SK-N-SH treated with all-trans-retinoic acid at 6 μM for 48 hours (cell line): ENCODE measurements at regions not wholly inside any gene's neighbourhood (a gene's known extent, or its start where the extent isn't known, plus 50 kb on each side); places are given as distances from the start of the nearest gene placed in this dataset.

Experiments used
- ARNTL ChIP-seq: fragments of 450-650 bp; formaldehyde crosslinking; IDR thresholded peaks from 2 replicates; pipeline ENCODE4 v1.5.0; 2020; ENCODE audit warnings: low read depth, mild to moderate bottlenecking, moderate library complexity, borderline replicate concordance
- BACH2 ChIP-seq: fragments of 250-450 bp; sonication (Bioruptor Pico); IDR thresholded peaks from 2 replicates; pipeline ENCODE4 v1.9.0; 2021; ENCODE audit warnings: mild to moderate bottlenecking, borderline replicate concordance
- GLIS3 ChIP-seq: fragments of 250-450 bp; sonication (Bioruptor Pico); IDR thresholded peaks from 2 replicates; pipeline ENCODE4 v1.5.0; 2020; ENCODE audit warnings: mild to moderate bottlenecking, moderate library complexity
- RARB ChIP-seq: fragments of 250-450 bp; sonication (Bioruptor Pico); IDR thresholded peaks from 2 replicates; pipeline ENCODE4 v1.8.0; 2021; ENCODE audit warnings: mild to moderate bottlenecking, moderate library complexity
- TCF4 ChIP-seq: fragments of 250-450 bp; sonication (Bioruptor Pico); IDR thresholded peaks from 2 replicates; pipeline ENCODE4 v1.8.0; 2021; ENCODE audit warnings: mild to moderate bottlenecking, moderate library complexity, borderline replicate concordance
- TOX ChIP-seq: fragments of 250-450 bp; sonication (Bioruptor Pico); IDR thresholded peaks from 2 replicates; pipeline ENCODE4 v1.8.0; 2021; ENCODE audit warnings: mild to moderate bottlenecking, moderate library complexity, borderline replicate concordance
- ZC3H10 ChIP-seq: fragments of 250-450 bp; sonication (Bioruptor Pico); IDR thresholded peaks from 2 replicates; pipeline ENCODE4 v1.5.1; 2021; ENCODE audit warnings: mild to moderate bottlenecking, moderate library complexity
- ZFP3 ChIP-seq: fragments of 250-450 bp; sonication (Bioruptor Pico); IDR thresholded peaks from 2 replicates; pipeline ENCODE4 v1.5.0; 2020; ENCODE audit warnings: mild to moderate bottlenecking, moderate library complexity
- ZFP30 ChIP-seq: fragments of 450-650 bp; formaldehyde crosslinking; IDR thresholded peaks from 2 replicates; pipeline ENCODE4 v1.5.0; 2022; ENCODE audit warnings: mild to moderate bottlenecking, moderate library complexity
- ZNF565 ChIP-seq: fragments of 450-650 bp; formaldehyde crosslinking; conservative IDR thresholded peaks from 2 replicates; pipeline ENCODE4 v1.5.0; 2020; ENCODE audit warnings: low read depth, mild to moderate bottlenecking, moderate library complexity
- TF ChIP-seq, protein P1 (sequence below): fragments of 250-450 bp; sonication (Bioruptor Pico); IDR thresholded peaks from 2 replicates; pipeline ENCODE4 v1.8.0; 2020; ENCODE audit warnings: mild to moderate bottlenecking, moderate library complexity, borderline replicate concordance
- TF ChIP-seq, protein P2 (sequence below): fragments of 250-450 bp; sonication (Bioruptor Pico); IDR thresholded peaks from 2 replicates; pipeline ENCODE4 v1.5.0; 2020; ENCODE audit warnings: mild to moderate bottlenecking, moderate library complexity
- TF ChIP-seq, protein P3 (sequence below): fragments of 250-450 bp; sonication (Bioruptor Pico); IDR thresholded peaks from 2 replicates; pipeline ENCODE4 v1.5.1; 2020; ENCODE audit warnings: low read depth, mild to moderate bottlenecking, moderate library complexity
- TF ChIP-seq, protein P4 (sequence below): fragments of 250-450 bp; sonication (Bioruptor Pico); IDR thresholded peaks from 2 replicates; pipeline ENCODE4 v1.8.0; 2021; ENCODE audit warnings: low read depth, mild to moderate bottlenecking, moderate library complexity, borderline replicate concordance

DNA sequence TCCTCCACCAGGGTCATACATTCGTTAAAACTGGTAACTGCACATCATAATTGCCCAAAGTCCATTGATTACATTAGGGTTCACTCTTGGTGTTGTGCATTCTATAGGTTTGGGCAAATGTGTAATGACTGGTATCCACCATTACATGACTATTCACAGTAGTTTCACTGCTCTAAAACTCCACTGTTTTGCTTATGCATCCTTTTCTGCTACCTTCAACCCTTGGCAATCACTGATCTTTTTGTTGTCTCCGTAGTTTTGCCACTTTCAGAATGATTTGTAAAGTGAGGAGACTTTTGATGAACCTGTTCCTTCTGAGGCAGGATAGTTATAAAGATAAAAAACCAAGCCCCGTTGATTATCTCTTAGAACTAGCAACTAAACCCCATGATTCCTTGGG, 187.3 kb upstream of the MCHR2 start:
- TF ChIP-seq, protein P1, sequence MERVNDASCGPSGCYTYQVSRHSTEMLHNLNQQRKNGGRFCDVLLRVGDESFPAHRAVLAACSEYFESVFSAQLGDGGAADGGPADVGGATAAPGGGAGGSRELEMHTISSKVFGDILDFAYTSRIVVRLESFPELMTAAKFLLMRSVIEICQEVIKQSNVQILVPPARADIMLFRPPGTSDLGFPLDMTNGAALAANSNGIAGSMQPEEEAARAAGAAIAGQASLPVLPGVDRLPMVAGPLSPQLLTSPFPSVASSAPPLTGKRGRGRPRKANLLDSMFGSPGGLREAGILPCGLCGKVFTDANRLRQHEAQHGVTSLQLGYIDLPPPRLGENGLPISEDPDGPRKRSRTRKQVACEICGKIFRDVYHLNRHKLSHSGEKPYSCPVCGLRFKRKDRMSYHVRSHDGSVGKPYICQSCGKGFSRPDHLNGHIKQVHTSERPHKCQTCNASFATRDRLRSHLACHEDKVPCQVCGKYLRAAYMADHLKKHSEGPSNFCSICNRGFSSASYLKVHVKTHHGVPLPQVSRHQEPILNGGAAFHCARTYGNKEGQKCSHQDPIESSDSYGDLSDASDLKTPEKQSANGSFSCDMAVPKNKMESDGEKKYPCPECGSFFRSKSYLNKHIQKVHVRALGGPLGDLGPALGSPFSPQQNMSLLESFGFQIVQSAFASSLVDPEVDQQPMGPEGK (CRISPR knock-in tag) = no peak
- TF ChIP-seq BACH2 (CRISPR knock-in tag) = no peak
- TF ChIP-seq, protein P2, sequence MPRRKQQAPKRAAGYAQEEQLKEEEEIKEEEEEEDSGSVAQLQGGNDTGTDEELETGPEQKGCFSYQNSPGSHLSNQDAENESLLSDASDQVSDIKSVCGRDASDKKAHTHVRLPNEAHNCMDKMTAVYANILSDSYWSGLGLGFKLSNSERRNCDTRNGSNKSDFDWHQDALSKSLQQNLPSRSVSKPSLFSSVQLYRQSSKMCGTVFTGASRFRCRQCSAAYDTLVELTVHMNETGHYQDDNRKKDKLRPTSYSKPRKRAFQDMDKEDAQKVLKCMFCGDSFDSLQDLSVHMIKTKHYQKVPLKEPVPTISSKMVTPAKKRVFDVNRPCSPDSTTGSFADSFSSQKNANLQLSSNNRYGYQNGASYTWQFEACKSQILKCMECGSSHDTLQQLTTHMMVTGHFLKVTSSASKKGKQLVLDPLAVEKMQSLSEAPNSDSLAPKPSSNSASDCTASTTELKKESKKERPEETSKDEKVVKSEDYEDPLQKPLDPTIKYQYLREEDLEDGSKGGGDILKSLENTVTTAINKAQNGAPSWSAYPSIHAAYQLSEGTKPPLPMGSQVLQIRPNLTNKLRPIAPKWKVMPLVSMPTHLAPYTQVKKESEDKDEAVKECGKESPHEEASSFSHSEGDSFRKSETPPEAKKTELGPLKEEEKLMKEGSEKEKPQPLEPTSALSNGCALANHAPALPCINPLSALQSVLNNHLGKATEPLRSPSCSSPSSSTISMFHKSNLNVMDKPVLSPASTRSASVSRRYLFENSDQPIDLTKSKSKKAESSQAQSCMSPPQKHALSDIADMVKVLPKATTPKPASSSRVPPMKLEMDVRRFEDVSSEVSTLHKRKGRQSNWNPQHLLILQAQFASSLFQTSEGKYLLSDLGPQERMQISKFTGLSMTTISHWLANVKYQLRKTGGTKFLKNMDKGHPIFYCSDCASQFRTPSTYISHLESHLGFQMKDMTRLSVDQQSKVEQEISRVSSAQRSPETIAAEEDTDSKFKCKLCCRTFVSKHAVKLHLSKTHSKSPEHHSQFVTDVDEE (CRISPR knock-in tag) = no peak
- no peak for TF ChIP-seq TOX (CRISPR knock-in tag)
- TF ChIP-seq TCF4 (CRISPR knock-in tag) = no peak
- no peak for TF ChIP-seq ARNTL (CRISPR knock-in tag)
- TF ChIP-seq RARB (CRISPR knock-in tag) = no peak
- TF ChIP-seq ZC3H10 (CRISPR knock-in tag) = no peak
- TF ChIP-seq GLIS3 = no peak
- TF ChIP-seq, protein P3, sequence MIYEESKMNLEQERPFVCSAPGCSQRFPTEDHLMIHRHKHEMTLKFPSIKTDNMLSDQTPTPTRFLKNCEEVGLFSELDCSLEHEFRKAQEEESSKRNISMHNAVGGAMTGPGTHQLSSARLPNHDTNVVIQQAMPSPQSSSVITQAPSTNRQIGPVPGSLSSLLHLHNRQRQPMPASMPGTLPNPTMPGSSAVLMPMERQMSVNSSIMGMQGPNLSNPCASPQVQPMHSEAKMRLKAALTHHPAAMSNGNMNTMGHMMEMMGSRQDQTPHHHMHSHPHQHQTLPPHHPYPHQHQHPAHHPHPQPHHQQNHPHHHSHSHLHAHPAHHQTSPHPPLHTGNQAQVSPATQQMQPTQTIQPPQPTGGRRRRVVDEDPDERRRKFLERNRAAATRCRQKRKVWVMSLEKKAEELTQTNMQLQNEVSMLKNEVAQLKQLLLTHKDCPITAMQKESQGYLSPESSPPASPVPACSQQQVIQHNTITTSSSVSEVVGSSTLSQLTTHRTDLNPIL = no peak
- TF ChIP-seq, protein P4, sequence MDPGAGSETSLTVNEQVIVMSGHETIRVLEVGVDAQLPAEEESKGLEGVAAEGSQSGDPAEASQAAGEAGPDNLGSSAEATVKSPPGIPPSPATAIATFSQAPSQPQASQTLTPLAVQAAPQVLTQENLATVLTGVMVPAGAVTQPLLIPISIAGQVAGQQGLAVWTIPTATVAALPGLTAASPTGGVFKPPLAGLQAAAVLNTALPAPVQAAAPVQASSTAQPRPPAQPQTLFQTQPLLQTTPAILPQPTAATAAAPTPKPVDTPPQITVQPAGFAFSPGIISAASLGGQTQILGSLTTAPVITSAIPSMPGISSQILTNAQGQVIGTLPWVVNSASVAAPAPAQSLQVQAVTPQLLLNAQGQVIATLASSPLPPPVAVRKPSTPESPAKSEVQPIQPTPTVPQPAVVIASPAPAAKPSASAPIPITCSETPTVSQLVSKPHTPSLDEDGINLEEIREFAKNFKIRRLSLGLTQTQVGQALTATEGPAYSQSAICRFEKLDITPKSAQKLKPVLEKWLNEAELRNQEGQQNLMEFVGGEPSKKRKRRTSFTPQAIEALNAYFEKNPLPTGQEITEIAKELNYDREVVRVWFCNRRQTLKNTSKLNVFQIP (CRISPR knock-in tag) = no peak
- TF ChIP-seq ZNF565 (CRISPR knock-in tag) = no peak
- TF ChIP-seq ZFP30 (CRISPR knock-in tag) = no peak
- no peak for TF ChIP-seq ZFP3 (CRISPR knock-in tag)
